HepG2 (cell line): ENCODE measurements at regions not wholly inside any gene's neighbourhood (a gene's known extent, or its start where the extent isn't known, plus 50 kb on each side); places are given as distances from the start of the nearest gene placed in this dataset.

Experiments
- CTCF ChIP-seq: sonication (generic); formaldehyde crosslinking; IDR thresholded peaks from 2 replicates; pipeline ENCODE4 v1.5.0; 2020; ENCODE audit warnings: mild to moderate bottlenecking, missing genetic modification reagents, moderate library complexity
- FOSL2 ChIP-seq: sonication (generic); formaldehyde crosslinking; IDR thresholded peaks from 2 replicates; pipeline ENCODE4 v1.4.0; 2020; ENCODE audit warnings: missing genetic modification reagents
- HDAC2 ChIP-seq: sonication (generic); formaldehyde crosslinking; IDR thresholded peaks from 2 replicates; pipeline ENCODE4 v1.4.0; 2020; ENCODE audit warnings: missing genetic modification reagents
- KAT7 ChIP-seq: IDR thresholded peaks from 2 replicates; pipeline ENCODE4 v1.6.1; 2018; ENCODE audit warnings: borderline replicate concordance, missing compliant biosample characterization
- KLF16 ChIP-seq, 2 experiments: sonication (generic) in 1 of 2; formaldehyde crosslinking in 1 of 2; IDR thresholded peaks; 2 replicates each; pipeline versions ENCODE4 v1.6.1 to v1.8.0; 2016 to 2023; ENCODE audit warnings: missing genetic modification reagents in 2 of 2, missing compliant biosample characterization in 1 of 2
- MED1 ChIP-seq: sonication (generic); formaldehyde crosslinking; IDR thresholded peaks from 2 replicates; pipeline ENCODE4 v1.4.0; 2020; ENCODE audit warnings: missing genetic modification reagents
- POLR2A ChIP-seq, 2 experiments: IDR thresholded peaks; 2 replicates each; pipeline ENCODE4 v1.6.1; 2011; ENCODE audit warnings: low read depth in 2 of 2, low read length in 2 of 2, mild to moderate bottlenecking in 1 of 2, moderate library complexity in 1 of 2; ENCODE audit not compliant: insufficient read depth in 1 of 2
- RELA ChIP-seq: sonication (generic); formaldehyde crosslinking; IDR thresholded peaks from 2 replicates; pipeline ENCODE4 v1.4.0; 2020; ENCODE audit warnings: missing genetic modification reagents
- SKIL ChIP-seq: sonication (generic); formaldehyde crosslinking; IDR thresholded peaks from 2 replicates; pipeline ENCODE4 v1.8.0; 2022; ENCODE audit warnings: missing genetic modification reagents, mild to moderate bottlenecking, moderate library complexity, borderline replicate concordance
- TAF1 ChIP-seq: sonication (generic); formaldehyde crosslinking; IDR thresholded peaks from 2 replicates; pipeline ENCODE4 v1.4.0; 2020; ENCODE audit warnings: missing genetic modification reagents
- ZNF30 ChIP-seq: sonication (generic); formaldehyde crosslinking; IDR thresholded peaks from 2 replicates; pipeline ENCODE4 v1.5.0; 2020; ENCODE audit warnings: mild to moderate bottlenecking, missing genetic modification reagents
- ZNF546 ChIP-seq: sonication (generic); formaldehyde crosslinking; conservative IDR thresholded peaks from 2 replicates; pipeline ENCODE4 v1.8.1; 2023; ENCODE audit warnings: mild to moderate bottlenecking, missing genetic modification reagents
- ZNF569 ChIP-seq: sonication (generic); formaldehyde crosslinking; IDR thresholded peaks from 2 replicates; pipeline ENCODE4 v1.5.0; 2020; ENCODE audit warnings: mild to moderate bottlenecking, missing genetic modification reagents, moderate library complexity, borderline replicate concordance

GRCh38 chr7:24480501-24480900 is 92.8 kb upstream of the PALS2 start:
- TF ChIP-seq CTCF (CRISPR knock-in tag) (no peak), SKIL (CRISPR knock-in tag) (no peak), FOSL2 (no peak), KLF16 (CRISPR knock-in tag; IDR thresholded peaks at IDR 0.05) (no peak), POLR2A (IDR thresholded peaks at IDR 0.05; ENCODE audit: insufficient read depth in 1 of 2, low read depth in 2 of 2, low read length in 2 of 2) (no peak), ZNF30 (no peak), MED1 (CRISPR knock-in tag) (no peak), RELA (no peak), ZNF569 (CRISPR knock-in tag) (no peak), ZNF546 (CRISPR knock-in tag) (no peak), TAF1 (CRISPR knock-in tag) (no peak), HDAC2 (CRISPR knock-in tag) (no peak), KAT7 (no peak)
